ENCODE measurements at regions not wholly inside any gene's neighbourhood (a gene's known extent, or its start where the extent isn't known, plus 50 kb on each side); places are given as distances from the start of the nearest gene placed in this dataset.

DNA sequence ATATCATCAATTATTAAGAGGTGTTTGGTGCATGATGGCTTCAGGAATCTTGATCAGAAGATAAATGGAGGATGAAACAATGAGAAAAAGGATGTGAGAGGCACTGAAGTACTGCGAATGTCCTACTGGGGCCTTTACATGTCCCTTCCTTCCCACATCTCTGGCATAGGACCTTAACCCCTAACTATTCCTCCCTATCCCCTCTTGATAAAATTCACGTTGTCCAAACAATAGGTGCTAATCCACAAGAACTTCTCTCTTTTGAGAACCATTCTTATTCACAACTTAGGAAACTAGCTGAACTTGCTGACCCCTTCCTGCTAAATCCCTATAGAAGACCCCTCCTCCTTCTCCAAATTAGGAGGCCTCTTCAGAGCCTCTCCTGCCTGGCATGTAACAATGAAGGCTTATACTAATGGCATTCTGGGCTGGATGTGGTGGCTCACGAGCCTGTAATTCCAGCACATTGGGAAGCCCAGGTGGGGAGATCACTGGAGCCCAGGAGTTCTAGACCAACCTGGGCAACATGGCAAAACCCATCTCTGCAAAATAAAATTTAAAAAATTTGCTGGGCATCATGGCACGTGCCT is 276.5 kb upstream of the SMARCA2 start:
- DNase-seq (ENCODE audit: low spot score): no peak
- WGBS: 52% methylated on average over 4 of the region's 4 CpGs
- Histone ChIP-seq H3K36me3 (ENCODE audit: control insufficient read depth in 4 of 4, insufficient read depth in 3 of 4, low read depth in 1 of 4, low read length in 3 of 4) (no peaks in the 10 kb centered on the region), H3K27ac (ENCODE audit: low read depth in 1 of 2, low read length in 2 of 2) (no peak overlapping the region), H3K9me3 (ENCODE audit: control insufficient read depth in 4 of 4, low read length in 3 of 4) (no peaks in the 10 kb centered on the region), H3K27me3 (ENCODE audit: control insufficient read depth in 4 of 4, insufficient read depth in 4 of 4, low read length in 3 of 4) (no peaks in the 10 kb centered on the region), H3K9ac (ENCODE audit: low read depth in 1 of 2, low read length in 2 of 2) (no peak overlapping the region), H3K4me1 (ENCODE audit: control insufficient read depth in 4 of 4, insufficient read depth in 4 of 4, low read length in 3 of 4) (no peaks in the 10 kb centered on the region), H3K4me3 (ENCODE audit: low read depth in 1 of 3, low read length in 3 of 3) (no peak overlapping the region)
- TF ChIP-seq GABPA (IDR thresholded peaks at IDR 0.05 in 1 of 2, conservative IDR thresholded peaks at IDR 0.05 in 1 of 2): no peak
- TF ChIP-seq, protein P1, sequence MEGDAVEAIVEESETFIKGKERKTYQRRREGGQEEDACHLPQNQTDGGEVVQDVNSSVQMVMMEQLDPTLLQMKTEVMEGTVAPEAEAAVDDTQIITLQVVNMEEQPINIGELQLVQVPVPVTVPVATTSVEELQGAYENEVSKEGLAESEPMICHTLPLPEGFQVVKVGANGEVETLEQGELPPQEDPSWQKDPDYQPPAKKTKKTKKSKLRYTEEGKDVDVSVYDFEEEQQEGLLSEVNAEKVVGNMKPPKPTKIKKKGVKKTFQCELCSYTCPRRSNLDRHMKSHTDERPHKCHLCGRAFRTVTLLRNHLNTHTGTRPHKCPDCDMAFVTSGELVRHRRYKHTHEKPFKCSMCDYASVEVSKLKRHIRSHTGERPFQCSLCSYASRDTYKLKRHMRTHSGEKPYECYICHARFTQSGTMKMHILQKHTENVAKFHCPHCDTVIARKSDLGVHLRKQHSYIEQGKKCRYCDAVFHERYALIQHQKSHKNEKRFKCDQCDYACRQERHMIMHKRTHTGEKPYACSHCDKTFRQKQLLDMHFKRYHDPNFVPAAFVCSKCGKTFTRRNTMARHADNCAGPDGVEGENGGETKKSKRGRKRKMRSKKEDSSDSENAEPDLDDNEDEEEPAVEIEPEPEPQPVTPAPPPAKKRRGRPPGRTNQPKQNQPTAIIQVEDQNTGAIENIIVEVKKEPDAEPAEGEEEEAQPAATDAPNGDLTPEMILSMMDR (IDR thresholded peaks at IDR 0.05; ENCODE audit: low read depth, low read length, missing input control): no peak
- TF ChIP-seq HNF4A (conservative IDR thresholded peaks at IDR 0.05): no peak
- TF ChIP-seq EGR1 (IDR thresholded peaks at IDR 0.05; ENCODE audit: low read depth in 2 of 2): no peak
- no peak for TF ChIP-seq YY1 (IDR thresholded peaks at IDR 0.05)
- no peak for TF ChIP-seq FOXA2 (IDR thresholded peaks at IDR 0.05)
- TF ChIP-seq RAD21 (IDR thresholded peaks at IDR 0.05): no peak

DNA sequence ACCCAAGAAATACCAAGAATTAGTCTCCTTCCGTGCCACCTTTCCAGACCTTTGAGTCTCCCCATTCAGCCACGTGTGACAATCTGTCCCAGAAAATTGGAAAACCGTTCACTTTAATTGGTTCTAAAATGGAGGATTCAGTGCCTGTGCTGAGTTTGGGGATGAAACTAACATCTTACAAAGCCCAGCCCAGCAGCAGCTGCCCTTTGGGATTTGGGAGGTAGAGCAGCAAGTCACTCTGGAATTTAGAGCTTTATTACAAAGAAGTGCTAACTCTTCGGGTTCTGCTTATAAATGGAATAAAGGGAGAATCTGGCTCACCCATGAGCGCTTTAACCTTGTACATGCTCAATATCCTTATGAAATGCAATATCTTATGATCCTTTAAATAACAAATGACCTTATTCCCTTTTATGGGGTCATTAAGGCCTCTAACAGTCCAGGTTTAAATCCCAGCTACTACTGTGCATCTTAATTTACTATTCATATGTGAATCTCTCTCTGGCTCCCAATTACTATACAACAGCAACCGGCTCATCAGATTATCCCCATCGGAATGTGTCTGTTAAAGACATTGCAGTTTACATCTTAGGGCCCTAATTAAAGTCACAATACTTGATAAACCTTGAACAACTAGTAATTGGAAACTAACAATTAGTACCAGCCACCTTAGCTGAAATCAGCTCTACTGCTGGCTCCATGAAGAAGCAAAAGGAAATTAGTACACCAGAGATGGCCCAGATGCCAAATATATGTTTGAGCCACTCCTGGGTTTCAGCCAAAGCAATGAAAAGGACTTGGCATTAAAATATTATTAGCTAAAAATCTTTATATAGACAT is 271.8 kb upstream of the SMARCA2 start:
- TF ChIP-seq, protein P2, sequence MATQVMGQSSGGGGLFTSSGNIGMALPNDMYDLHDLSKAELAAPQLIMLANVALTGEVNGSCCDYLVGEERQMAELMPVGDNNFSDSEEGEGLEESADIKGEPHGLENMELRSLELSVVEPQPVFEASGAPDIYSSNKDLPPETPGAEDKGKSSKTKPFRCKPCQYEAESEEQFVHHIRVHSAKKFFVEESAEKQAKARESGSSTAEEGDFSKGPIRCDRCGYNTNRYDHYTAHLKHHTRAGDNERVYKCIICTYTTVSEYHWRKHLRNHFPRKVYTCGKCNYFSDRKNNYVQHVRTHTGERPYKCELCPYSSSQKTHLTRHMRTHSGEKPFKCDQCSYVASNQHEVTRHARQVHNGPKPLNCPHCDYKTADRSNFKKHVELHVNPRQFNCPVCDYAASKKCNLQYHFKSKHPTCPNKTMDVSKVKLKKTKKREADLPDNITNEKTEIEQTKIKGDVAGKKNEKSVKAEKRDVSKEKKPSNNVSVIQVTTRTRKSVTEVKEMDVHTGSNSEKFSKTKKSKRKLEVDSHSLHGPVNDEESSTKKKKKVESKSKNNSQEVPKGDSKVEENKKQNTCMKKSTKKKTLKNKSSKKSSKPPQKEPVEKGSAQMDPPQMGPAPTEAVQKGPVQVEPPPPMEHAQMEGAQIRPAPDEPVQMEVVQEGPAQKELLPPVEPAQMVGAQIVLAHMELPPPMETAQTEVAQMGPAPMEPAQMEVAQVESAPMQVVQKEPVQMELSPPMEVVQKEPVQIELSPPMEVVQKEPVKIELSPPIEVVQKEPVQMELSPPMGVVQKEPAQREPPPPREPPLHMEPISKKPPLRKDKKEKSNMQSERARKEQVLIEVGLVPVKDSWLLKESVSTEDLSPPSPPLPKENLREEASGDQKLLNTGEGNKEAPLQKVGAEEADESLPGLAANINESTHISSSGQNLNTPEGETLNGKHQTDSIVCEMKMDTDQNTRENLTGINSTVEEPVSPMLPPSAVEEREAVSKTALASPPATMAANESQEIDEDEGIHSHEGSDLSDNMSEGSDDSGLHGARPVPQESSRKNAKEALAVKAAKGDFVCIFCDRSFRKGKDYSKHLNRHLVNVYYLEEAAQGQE (IDR thresholded peaks at IDR 0.05): no peak
- TF ChIP-seq HNF4A (conservative IDR thresholded peaks at IDR 0.05) (no peak), TAF1 (conservative IDR thresholded peaks at IDR 0.05) (no peak), RAD21 (IDR thresholded peaks at IDR 0.05) (no peak), RXRA (IDR thresholded peaks at IDR 0.05) (no peak), JUND (IDR thresholded peaks at IDR 0.05) (no peak), NR2F2 (IDR thresholded peaks at IDR 0.05) (no peak), FOXA2 (IDR thresholded peaks at IDR 0.05) (no peak)
- TF ChIP-seq, protein P3, sequence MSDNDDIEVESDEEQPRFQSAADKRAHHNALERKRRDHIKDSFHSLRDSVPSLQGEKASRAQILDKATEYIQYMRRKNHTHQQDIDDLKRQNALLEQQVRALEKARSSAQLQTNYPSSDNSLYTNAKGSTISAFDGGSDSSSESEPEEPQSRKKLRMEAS (IDR thresholded peaks at IDR 0.05): no peak
- TF ChIP-seq, protein P4, sequence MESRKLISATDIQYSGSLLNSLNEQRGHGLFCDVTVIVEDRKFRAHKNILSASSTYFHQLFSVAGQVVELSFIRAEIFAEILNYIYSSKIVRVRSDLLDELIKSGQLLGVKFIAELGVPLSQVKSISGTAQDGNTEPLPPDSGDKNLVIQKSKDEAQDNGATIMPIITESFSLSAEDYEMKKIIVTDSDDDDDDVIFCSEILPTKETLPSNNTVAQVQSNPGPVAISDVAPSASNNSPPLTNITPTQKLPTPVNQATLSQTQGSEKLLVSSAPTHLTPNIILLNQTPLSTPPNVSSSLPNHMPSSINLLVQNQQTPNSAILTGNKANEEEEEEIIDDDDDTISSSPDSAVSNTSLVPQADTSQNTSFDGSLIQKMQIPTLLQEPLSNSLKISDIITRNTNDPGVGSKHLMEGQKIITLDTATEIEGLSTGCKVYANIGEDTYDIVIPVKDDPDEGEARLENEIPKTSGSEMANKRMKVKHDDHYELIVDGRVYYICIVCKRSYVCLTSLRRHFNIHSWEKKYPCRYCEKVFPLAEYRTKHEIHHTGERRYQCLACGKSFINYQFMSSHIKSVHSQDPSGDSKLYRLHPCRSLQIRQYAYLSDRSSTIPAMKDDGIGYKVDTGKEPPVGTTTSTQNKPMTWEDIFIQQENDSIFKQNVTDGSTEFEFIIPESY (IDR thresholded peaks at IDR 0.05): no peak
- DNase-seq (ENCODE audit: low spot score): no peak
- Histone ChIP-seq H3K9me3 (ENCODE audit: control insufficient read depth in 4 of 4, low read length in 3 of 4) (no peaks in the 10 kb centered on the region), H3K36me3 (ENCODE audit: control insufficient read depth in 4 of 4, insufficient read depth in 3 of 4, low read depth in 1 of 4, low read length in 3 of 4) (no peaks in the 10 kb centered on the region), H3K4me1 (ENCODE audit: control insufficient read depth in 4 of 4, insufficient read depth in 4 of 4, low read length in 3 of 4) (no peaks in the 10 kb centered on the region), H3K27me3 (ENCODE audit: control insufficient read depth in 4 of 4, insufficient read depth in 4 of 4, low read length in 3 of 4) (no peaks in the 10 kb centered on the region), H3K4me3 (ENCODE audit: low read depth in 1 of 3, low read length in 3 of 3) (no peak overlapping the region), H3K9ac (ENCODE audit: low read depth in 1 of 2, low read length in 2 of 2) (no peak overlapping the region), H3K27ac (ENCODE audit: low read depth in 1 of 2, low read length in 2 of 2) (no peak overlapping the region)
- 81% methylated on average over 7 of the region's 7 CpGs for WGBS

Data from liver (tissue), 8 donors.